Psoas muscle (tissue), 7 donors: ENCODE measurements at regions not wholly inside any gene's neighbourhood (a gene's known extent, or its start where the extent isn't known, plus 50 kb on each side); places are given as distances from the start of the nearest gene placed in this dataset.
"Not testable (repeated sequence)": the region's sequence is repeated elsewhere in the genome, so short reads cannot be mapped to it uniquely, and the experiment has no call there.

Source experiments
- ATAC-seq, 4 donors: fragments of 200-7000 bp; cut with Tn5 transposase; one replicate each; pipeline ENCODE4 v1.9.1; 2020; ENCODE audit warnings: moderate library complexity in 3 of 4, mild to moderate bottlenecking in 2 of 4
- DNase-seq, 2 donors: peaks; one replicate each; pipeline ENCODE4 v3.0.0-alpha.2; 2020
- H3K27ac ChIP-seq: fragments of 200-600 bp; one replicate; pipeline ENCODE4 v1.8.0; 2022
- H3K27me3 ChIP-seq, 3 donors: fragments of 200-600 bp in 1 of 3; one replicate each; pipeline versions ENCODE4 v1.6.1 to v1.8.0; 2013 to 2022; ENCODE audit warnings: low read length in 2 of 3, mild to moderate bottlenecking in 2 of 3, moderate library complexity in 1 of 3; ENCODE audit not compliant: insufficient read depth in 3 of 3
- H3K36me3 ChIP-seq, 2 donors: fragments of 200-600 bp in 1 of 2; one replicate each; pipeline versions ENCODE4 v1.6.1 to v1.8.0; 2013 to 2022; ENCODE audit warnings: low read depth in 1 of 2, mild to moderate bottlenecking in 1 of 2, moderate library complexity in 1 of 2; ENCODE audit not compliant: insufficient read depth in 1 of 2
- H3K4me1 ChIP-seq: fragments of 200-600 bp; one replicate; pipeline ENCODE4 v1.8.0; 2022
- H3K4me3 ChIP-seq: fragments of 200-600 bp; one replicate; pipeline ENCODE4 v1.8.0; 2022; ENCODE audit warnings: mild to moderate bottlenecking
- H3K9me3 ChIP-seq: fragments of 200-600 bp; one replicate; pipeline ENCODE4 v1.8.0; 2022
- CTCF ChIP-seq: fragments of 200-600 bp; IDR thresholded peaks from one replicate; pipeline ENCODE4 v1.8.0; 2022; ENCODE audit warnings: antibody characterized with exemption
- WGBS, 3 donors: extraction: QIAGEN DNeasy Blood & Tissue Kit; methylation state at CpG; one replicate each; pipeline versions ENCODE4 v1.1.6 to v1.1.7; 2013; 5-methylcytosine and 5-hydroxymethylcytosine counted together
- intact Hi-C, 2 donors: fragments of 100-400 bp; cut with DNase I; formaldehyde crosslinking; loops; one replicate each; pipeline versions ENCODE4 v1.11.0 to v1.14.2; 2022
- donor health status: healthy with polysubstance abuse.
- donor health status: DM: no; HTN: no; CAD: no; lungs with moderate emphysema.
- donor health status: Bipolar disorder and iron deficiency.
- donor health status: healthy.
- donor health status: DM: yes; HTN: yes; CAD: no.
- donor health status: DM: no; HTN: no; CAD: no.
- donor health status: DM: yes; HTN: yes; CAD: no.

- intact Hi-C loops, result no loop called here
- H3K36me3 ChIP-seq, result no peaks in the 10 kb centered on the region
- H3K9me3 ChIP-seq, result peaks cover 12% of the 10 kb centered on the region
- H3K27me3 ChIP-seq, result no peaks in the 10 kb centered on the region
- H3K27ac ChIP-seq, result no peak overlapping the region
- H3K4me3 ChIP-seq, result no peak overlapping the region
- ATAC-seq (no peak), DNase-seq (no peak)
- H3K4me1 ChIP-seq, result no peaks in the 10 kb centered on the region
- no peak for TF ChIP-seq CTCF
These were observed 189.8 kb upstream of the DPYD start for GRCh38 chr1:98110674-98111073.

DNA sequence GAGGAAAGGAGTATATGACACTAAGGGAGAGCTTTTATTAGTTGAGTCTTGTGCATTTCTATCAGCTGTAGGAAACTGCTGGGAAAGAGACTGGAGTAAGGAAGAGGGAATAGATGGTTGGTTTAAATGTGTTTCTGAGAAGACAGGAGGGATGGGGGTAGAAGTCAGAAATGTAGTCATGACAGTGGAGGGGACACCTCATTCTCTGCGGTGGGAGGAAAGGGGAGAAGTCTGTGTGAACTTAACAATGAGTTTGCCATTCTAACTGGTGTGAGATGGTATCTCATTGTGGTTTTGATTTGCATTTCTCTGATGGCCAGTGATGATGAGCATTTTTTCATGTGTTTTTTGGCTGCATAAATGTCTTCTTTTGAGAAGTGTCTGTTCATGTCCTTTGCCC is 187.5 kb upstream of the DPYD start:
- H3K9me3 ChIP-seq, result peaks cover 12% of the 10 kb centered on the region
- H3K4me3 ChIP-seq, H3K36me3 ChIP-seq, intact Hi-C loops, H3K27ac ChIP-seq, ATAC-seq, H3K4me1 ChIP-seq, H3K27me3 ChIP-seq, DNase-seq: not testable (repeated sequence)
- WGBS, 3 donors, result 80 to 94% (median 87%) methylated on average over 1 of the region's 1 CpG

- Histone ChIP-seq H3K36me3 (no peaks in the 10 kb centered on the region), H3K9me3 (peaks cover 12% of the 10 kb centered on the region), H3K27ac (no peak overlapping the region), H3K4me1 (no peaks in the 10 kb centered on the region), H3K4me3 (no peak overlapping the region), H3K27me3 (no peaks in the 10 kb centered on the region)
- ATAC-seq (no peak), DNase-seq (no peak)
- TF ChIP-seq CTCF, result no peak
- WGBS, 3 donors, result 93 to 96% (median 95%) methylated on average over 1 of the region's 1 CpG
- intact Hi-C loops, result no loop called here
These were observed 186.4 kb upstream of the DPYD start for GRCh38 chr1:98107256-98107655.

- TF ChIP-seq CTCF, result no peak
- no peak for ATAC-seq
These were observed 183.5 kb upstream of the DPYD start for GRCh38 chr1:98104289-98104688.

GRCh38 chr1:98103617-98104285 is 182.9 kb upstream of the DPYD start:
- Histone ChIP-seq H3K36me3 (no peaks in the 10 kb centered on the region), H3K9me3 (peaks cover 12% of the 10 kb centered on the region), H3K27ac (no peak overlapping the region), H3K4me1 (no peaks in the 10 kb centered on the region), H3K27me3 (no peaks in the 10 kb centered on the region), H3K4me3 (no peak overlapping the region)
- TF ChIP-seq CTCF, result no peak
- DNase-seq (no peak), ATAC-seq (no peak)
- intact Hi-C loops, result no loop called here
- 14 to 28% (median 16%) methylated on average over 5 of the region's 5 CpGs for WGBS, 3 donors

More at GRCh38 chr1:98104289-98104688, 183.5 kb upstream of the DPYD start:
- no peak for DNase-seq
- no peaks in the 10 kb centered on the region for H3K4me1 ChIP-seq
- intact Hi-C loops, result no loop called here
- H3K4me3 ChIP-seq, result no peak overlapping the region
- no peaks in the 10 kb centered on the region for H3K36me3 ChIP-seq
- no peak overlapping the region for H3K27ac ChIP-seq
- no peaks in the 10 kb centered on the region for H3K27me3 ChIP-seq
- WGBS, 3 donors, result 16 to 19% (median 17%) methylated on average over 3 of the region's 3 CpGs
- peaks cover 12% of the 10 kb centered on the region for H3K9me3 ChIP-seq
